Right lobe of liver (tissue), 6 donors: ENCODE measurements at regions not wholly inside any gene's neighbourhood (a gene's known extent, or its start where the extent isn't known, plus 50 kb on each side); places are given as distances from the start of the nearest gene placed in this dataset.

Source experiments
- ATAC-seq, 4 donors: fragments of 200-7000 bp; cut with Tn5 transposase; one replicate each; pipeline ENCODE4 v1.9.1; 2020; ENCODE audit warnings: mild to moderate bottlenecking in 4 of 4, moderate library complexity in 4 of 4
- DNase-seq, 3 donors: peaks; one replicate each; pipeline ENCODE4 v3.0.0-alpha.2; 2020
- H3K27ac ChIP-seq, 3 donors: fragments of 200-600 bp; one replicate each; pipeline ENCODE4 v1.8.0; 2022
- H3K27me3 ChIP-seq, 2 donors: fragments of 200-600 bp; one replicate each; pipeline ENCODE4 v1.8.0; 2022
- H3K36me3 ChIP-seq, 4 donors: fragments of 200-600 bp; sonication (generic) in 1 of 4; one replicate each; pipeline versions ENCODE4 v1.5.1 to v1.8.0; 2017 to 2022; ENCODE audit warnings: control low read depth in 1 of 4
- H3K4me1 ChIP-seq, 4 donors: fragments of 200-600 bp; sonication (generic) in 1 of 4; one replicate each; pipeline versions ENCODE4 v1.5.1 to v1.8.0; 2017 to 2022; ENCODE audit warnings: control low read depth in 1 of 4
- H3K4me3 ChIP-seq, 3 donors: fragments of 200-600 bp; one replicate each; pipeline ENCODE4 v1.8.0; 2022
- H3K9me3 ChIP-seq, 4 donors: fragments of 200-600 bp; sonication (generic) in 1 of 4; one replicate each; pipeline versions ENCODE4 v1.5.1 to v1.8.0; 2017 to 2022; ENCODE audit warnings: control low read depth in 1 of 4
- CTCF ChIP-seq, 4 donors: fragments of 200-600 bp in 3 of 4; fragments of 450-650 bp in 1 of 4; IDR thresholded peaks; one replicate each; pipeline versions ENCODE4 v1.5.1 to v1.8.0; 2016 to 2022; ENCODE audit warnings: antibody characterized with exemption in 4 of 4, mild to moderate bottlenecking in 2 of 4
- POLR2A ChIP-seq: fragments of 450-650 bp; IDR thresholded peaks from one replicate; pipeline ENCODE4 v1.6.1; 2017; ENCODE audit warnings: antibody characterized with exemption, mild to moderate bottlenecking
- WGBS: methylation state at CpG from one replicate; pipeline ENCODE4 v1.1.6; 2018; ENCODE audit warnings: low coverage, low lambda C conversion rate; ENCODE audit not compliant: insufficient coverage; ENCODE audit errors: missing lambda C conversion rate; 5-methylcytosine and 5-hydroxymethylcytosine counted together
- intact Hi-C, 2 donors: fragments of 100-400 bp; cut with DNase I; formaldehyde crosslinking; loops; one replicate each; pipeline versions ENCODE4 v1.11.2 to v1.14.1; 2022
- donor health status: DM: no; HTN: yes; CAD: no.
- donor health status: DM: no; HTN: no; CAD: no.
- donor health status: DM: no; HTN: no; CAD: no.
- donor health status: DM: no; HTN: yes; CAD: no.
- donor health status: DM: no; HTN: yes; CAD: no.

DNA sequence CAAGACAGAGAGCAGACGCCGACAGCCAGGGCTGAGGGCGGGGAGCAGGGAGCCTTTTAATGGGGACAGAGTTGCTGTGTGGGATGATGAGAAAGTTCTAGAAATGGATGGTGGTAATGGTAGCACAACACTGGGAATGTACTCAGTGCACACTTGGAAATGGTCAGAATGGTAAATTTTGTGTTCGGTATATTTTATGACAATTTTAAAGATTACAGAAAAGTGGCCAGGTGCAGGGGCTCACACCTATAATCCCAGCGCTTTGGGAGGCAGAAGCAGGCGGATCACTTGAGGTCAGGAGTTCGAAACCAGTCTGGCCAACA, 243.2 kb upstream of the CIBAR2 start:
- Histone ChIP-seq H3K9me3 (no peaks in the 10 kb centered on the region), H3K27me3 (no peaks in the 10 kb centered on the region), H3K27ac (peak overlapping the region in 2 of 3 donors; percentile 6 to 34), H3K4me1 (peaks cover 0 to 41% (median 19%) of the 10 kb centered on the region in 4 donors), H3K36me3 (no peaks in the 10 kb centered on the region), H3K4me3 (no peak overlapping the region)
- TF ChIP-seq CTCF (IDR thresholded peaks at IDR 0.05) (no peak), POLR2A (no peak)
- ATAC-seq (no peak), DNase-seq (no peak)
- 70% methylated on average over 7 of the region's 7 CpGs for WGBS
- intact Hi-C loops = no loop called here

GRCh38 chr16:85356157-85356556, 243.9 kb upstream of the CIBAR2 start:
- TF ChIP-seq CTCF (IDR thresholded peaks at IDR 0.05) (no peak), POLR2A (no peak)
- Histone ChIP-seq H3K4me3 (no peak overlapping the region), H3K36me3 (no peaks in the 10 kb centered on the region), H3K9me3 (no peaks in the 10 kb centered on the region), H3K27me3 (no peaks in the 10 kb centered on the region), H3K27ac (no peak overlapping the region), H3K4me1 (peaks cover 0 to 39% (median 16%) of the 10 kb centered on the region in 4 donors)
- intact Hi-C loops = no loop called here
- 96% methylated on average over 8 of the region's 17 CpGs for WGBS
- no peak for ATAC-seq
- DNase-seq = no peak

DNA sequence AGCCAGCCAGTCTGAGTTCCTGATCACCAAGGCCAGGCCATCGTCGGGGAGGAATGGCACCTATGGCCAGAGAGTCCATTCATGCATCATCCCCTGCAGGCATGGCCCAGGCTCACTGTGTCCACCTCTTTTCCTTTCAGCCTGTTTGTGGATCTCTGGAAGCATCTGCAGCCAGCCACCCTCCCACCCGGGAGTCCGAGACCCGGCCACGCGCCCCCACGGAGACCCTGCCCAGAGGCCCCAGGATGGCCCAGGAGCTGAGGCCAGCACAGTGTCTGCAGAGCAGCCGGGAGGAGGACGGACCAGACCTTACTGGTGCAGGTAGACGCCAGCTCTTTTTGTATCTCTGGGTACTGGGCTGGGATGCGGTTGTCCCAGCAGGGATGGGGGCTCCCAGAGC, 245.1 kb upstream of the CIBAR2 start:
- H3K4me1 ChIP-seq = peaks cover 0 to 40% (median 19%) of the 10 kb centered on the region in 4 donors
- no peak overlapping the region for H3K4me3 ChIP-seq
- intact Hi-C loops = no loop called here
- ATAC-seq (no peak), DNase-seq (no peak)
- H3K27ac ChIP-seq = no peak overlapping the region
- 88% methylated on average over 3 of the region's 12 CpGs for WGBS
- TF ChIP-seq POLR2A (no peak), CTCF (IDR thresholded peaks at IDR 0.05) (no peak)
- H3K27me3 ChIP-seq = no peaks in the 10 kb centered on the region
- H3K36me3 ChIP-seq = no peaks in the 10 kb centered on the region
- no peaks in the 10 kb centered on the region for H3K9me3 ChIP-seq

GRCh38 chr16:85357924-85358505, 245.7 kb upstream of the CIBAR2 start:
- TF ChIP-seq CTCF (IDR thresholded peaks at IDR 0.05) (no peak), POLR2A (no peak)
- ATAC-seq = no peak
- peaks cover 0 to 43% (median 21%) of the 10 kb centered on the region in 4 donors for H3K4me1 ChIP-seq
- 86% methylated on average over 8 of the region's 17 CpGs for WGBS
- H3K27me3 ChIP-seq = no peaks in the 10 kb centered on the region
- intact Hi-C loops = no loop called here
- no peaks in the 10 kb centered on the region for H3K36me3 ChIP-seq
- no peak overlapping the region for H3K4me3 ChIP-seq
- no peak overlapping the region for H3K27ac ChIP-seq
- DNase-seq = no peak
- H3K9me3 ChIP-seq = no peaks in the 10 kb centered on the region

- H3K27me3 ChIP-seq = no peaks in the 10 kb centered on the region
- 29% methylated on average over 4 of the region's 10 CpGs for WGBS
- TF ChIP-seq POLR2A (no peak), CTCF (IDR thresholded peaks at IDR 0.05) (no peak)
- peak in 1 of 4 donors; percentile 1 for ATAC-seq
- H3K9me3 ChIP-seq = no peaks in the 10 kb centered on the region
- H3K27ac ChIP-seq = peak overlapping the region in 1 of 3 donors; percentile 56
- DNase-seq = no peak
- intact Hi-C loops = no loop called here
- no peaks in the 10 kb centered on the region for H3K36me3 ChIP-seq
- H3K4me3 ChIP-seq = no peak overlapping the region
- H3K4me1 ChIP-seq = peaks cover 0 to 43% (median 21%) of the 10 kb centered on the region in 4 donors
Measured at GRCh38 chr16:85358704-85359146, 246.5 kb upstream of the CIBAR2 start.
